ENCODE measurements at regions not wholly inside any gene's neighbourhood (a gene's known extent, or its start where the extent isn't known, plus 50 kb on each side); places are given as distances from the start of the nearest gene placed in this dataset.

- DNase-seq = no peak
Measured at GRCh38 chr16:86459266-86459665, 51.1 kb upstream of the FOXF1 start.

Data from CD4-positive, alpha-beta T cell treated with Interleukin-21 for 1 hour (primary cell).